ENCODE measurements at regions not wholly inside any gene's neighbourhood (a gene's known extent, or its start where the extent isn't known, plus 50 kb on each side); places are given as distances from the start of the nearest gene placed in this dataset.

GRCh38 chr5:24433555-24433954 lies 211.2 kb downstream of the CDH10 start:
- H3K36me3 Mint-ChIP-seq: no peaks in the 10 kb centered on the region
- no peak overlapping the region for H3K4me3 Mint-ChIP-seq
- Histone ChIP-seq H3K27me3 (replicated peaks in 1 of 2; ENCODE audit: control insufficient read depth in 2 of 2, extremely low read depth in 1 of 2, insufficient read depth in 2 of 2, low read length in 1 of 2) (no peaks in the 10 kb centered on the region), H3K9me3 (no peaks in the 10 kb centered on the region), H3K27ac (ENCODE audit: low read length) (no peak overlapping the region), H3K4me1 (ENCODE audit: control insufficient read depth in 1 of 2, extremely low read depth in 1 of 2, insufficient read depth in 2 of 2, low read length in 2 of 2) (no peaks in the 10 kb centered on the region), H3K36me3 (ENCODE audit: control insufficient read depth in 2 of 2, extremely low read depth in 1 of 2, insufficient read depth in 1 of 2, low read length in 1 of 2) (no peaks in the 10 kb centered on the region), H3K4me3 (ENCODE audit: control insufficient read depth in 1 of 2, extremely low read depth in 1 of 2, low read length in 1 of 2) (no peak overlapping the region)
- ATAC-seq (replicated peaks in 1 of 4) (no peak), DNase-seq (no peak)
- ChIA-PET POLR2A (no interaction called here), CTCF (no interaction called here)
- H3K9me3 Mint-ChIP-seq: peaks cover 7 to 27% (median 12%) of the 10 kb centered on the region in 3 donors
- no peaks in the 10 kb centered on the region for H3K27me3 Mint-ChIP-seq
- no CpG with 5 or more reads among the region's 3 CpGs for WGBS (ENCODE audit: insufficient coverage)
- no peak overlapping the region for H3K27ac Mint-ChIP-seq
- no peaks in the 10 kb centered on the region for H3K4me1 Mint-ChIP-seq
